ENCODE measurements at regions not wholly inside any gene's neighbourhood (a gene's known extent, or its start where the extent isn't known, plus 50 kb on each side); places are given as distances from the start of the nearest gene placed in this dataset.

- peak; percentile 8 for DNase-seq (ENCODE audit: low spot score)
- no peak for FAIRE-seq
These were observed 173.3 kb upstream of the PIEZO2 start for GRCh38 chr18:11322716-11323115.

- FAIRE-seq (no peak), DNase-seq (ENCODE audit: low spot score) (peak; percentile 45)
These were observed 172.6 kb upstream of the PIEZO2 start for GRCh38 chr18:11322006-11322405.

- no peak for FAIRE-seq
These were observed 171.6 kb upstream of the PIEZO2 start for GRCh38 chr18:11320986-11321385.

GRCh38 chr18:11316546-11316945 is 167.2 kb upstream of the PIEZO2 start:
- no peak for DNase-seq (ENCODE audit: low spot score)

More at GRCh38 chr18:11320986-11321385, 171.6 kb upstream of the PIEZO2 start:
- peak; percentile 46 for DNase-seq (ENCODE audit: low spot score)

GRCh38 chr18:11310476-11311086 is 161.2 kb upstream of the PIEZO2 start:
- FAIRE-seq (peak; percentile 22), DNase-seq (ENCODE audit: low spot score) (peak; percentile 20)

More at GRCh38 chr18:11316546-11316945, 167.2 kb upstream of the PIEZO2 start:
- FAIRE-seq = no peak

GRCh38 chr18:11309172-11309571 is 159.8 kb upstream of the PIEZO2 start:
- FAIRE-seq = no peak
- no peak for DNase-seq (ENCODE audit: low spot score)

GRCh38 chr18:11308499-11308898 is 159.1 kb upstream of the PIEZO2 start:
- DNase-seq (ENCODE audit: low spot score) (peak; percentile 26), FAIRE-seq (no peak)

- no peak for FAIRE-seq
These were observed 158.3 kb upstream of the PIEZO2 start for GRCh38 chr18:11307716-11308115.

GRCh38 chr18:11305507-11305906 is 156.1 kb upstream of the PIEZO2 start:
- DNase-seq (ENCODE audit: low spot score) (no peak), FAIRE-seq (no peak)

More at GRCh38 chr18:11307716-11308115, 158.3 kb upstream of the PIEZO2 start:
- no peak for DNase-seq (ENCODE audit: low spot score)

- DNase-seq (ENCODE audit: low spot score) (no peak), FAIRE-seq (no peak)
These were observed 155.6 kb upstream of the PIEZO2 start for GRCh38 chr18:11304928-11305327.

- FAIRE-seq = no peak
- DNase-seq (ENCODE audit: low spot score) = no peak
These were observed 147.6 kb upstream of the PIEZO2 start for GRCh38 chr18:11296946-11297345.

GRCh38 chr18:11293794-11294193 is 144.4 kb upstream of the PIEZO2 start:
- no peak for DNase-seq (ENCODE audit: low spot score)
- FAIRE-seq = no peak

GRCh38 chr18:11290786-11291185 is 141.4 kb upstream of the PIEZO2 start:
- DNase-seq (ENCODE audit: low spot score) (no peak), FAIRE-seq (no peak)

- no peak for FAIRE-seq
- no peak for DNase-seq (ENCODE audit: low spot score)
These were observed 139.9 kb upstream of the PIEZO2 start for GRCh38 chr18:11289248-11289647.

GRCh38 chr18:11288401-11288800 is 139.0 kb upstream of the PIEZO2 start:
- FAIRE-seq (no peak), DNase-seq (ENCODE audit: low spot score) (no peak)

- DNase-seq (ENCODE audit: low spot score) = no peak
- FAIRE-seq = no peak
These were observed 137.1 kb upstream of the PIEZO2 start for GRCh38 chr18:11286431-11286830.

GRCh38 chr18:11284811-11285210 is 135.4 kb upstream of the PIEZO2 start:
- DNase-seq (ENCODE audit: low spot score) (no peak), FAIRE-seq (no peak)

- DNase-seq (ENCODE audit: low spot score) (no peak), FAIRE-seq (no peak)
These were observed 135.0 kb upstream of the PIEZO2 start for GRCh38 chr18:11284349-11284748.

- DNase-seq (ENCODE audit: low spot score) (no peak), FAIRE-seq (no peak)
These were observed 134.3 kb upstream of the PIEZO2 start for GRCh38 chr18:11283479-11284161.

GRCh38 chr18:11279461-11279860 is 130.1 kb upstream of the PIEZO2 start:
- FAIRE-seq (peak; percentile 32), DNase-seq (ENCODE audit: low spot score) (peak; percentile 56)

GRCh38 chr18:11276678-11277077 is 127.3 kb upstream of the PIEZO2 start:
- DNase-seq (ENCODE audit: low spot score) (no peak), FAIRE-seq (no peak)

- FAIRE-seq (no peak), DNase-seq (ENCODE audit: low spot score) (no peak)
These were observed 124.9 kb upstream of the PIEZO2 start for GRCh38 chr18:11274144-11274794.

GRCh38 chr18:11272516-11272915 is 123.1 kb upstream of the PIEZO2 start:
- no peak for FAIRE-seq
- no peak for DNase-seq (ENCODE audit: low spot score)

Measured in RCC 7860 (cell line).